ENCODE measurements at regions not wholly inside any gene's neighbourhood (a gene's known extent, or its start where the extent isn't known, plus 50 kb on each side); places are given as distances from the start of the nearest gene placed in this dataset.

- Histone ChIP-seq H3K9me3 (no peaks in the 10 kb centered on the region), H3K4me1 (peaks cover 0 to 25% (median 7%) of the 10 kb centered on the region in 4 donors), H3K4me3 (no peak overlapping the region), H3K36me3 (no peaks in the 10 kb centered on the region), H3K27ac (no peak overlapping the region), H3K27me3 (no peaks in the 10 kb centered on the region)
- TF ChIP-seq, protein P1, sequence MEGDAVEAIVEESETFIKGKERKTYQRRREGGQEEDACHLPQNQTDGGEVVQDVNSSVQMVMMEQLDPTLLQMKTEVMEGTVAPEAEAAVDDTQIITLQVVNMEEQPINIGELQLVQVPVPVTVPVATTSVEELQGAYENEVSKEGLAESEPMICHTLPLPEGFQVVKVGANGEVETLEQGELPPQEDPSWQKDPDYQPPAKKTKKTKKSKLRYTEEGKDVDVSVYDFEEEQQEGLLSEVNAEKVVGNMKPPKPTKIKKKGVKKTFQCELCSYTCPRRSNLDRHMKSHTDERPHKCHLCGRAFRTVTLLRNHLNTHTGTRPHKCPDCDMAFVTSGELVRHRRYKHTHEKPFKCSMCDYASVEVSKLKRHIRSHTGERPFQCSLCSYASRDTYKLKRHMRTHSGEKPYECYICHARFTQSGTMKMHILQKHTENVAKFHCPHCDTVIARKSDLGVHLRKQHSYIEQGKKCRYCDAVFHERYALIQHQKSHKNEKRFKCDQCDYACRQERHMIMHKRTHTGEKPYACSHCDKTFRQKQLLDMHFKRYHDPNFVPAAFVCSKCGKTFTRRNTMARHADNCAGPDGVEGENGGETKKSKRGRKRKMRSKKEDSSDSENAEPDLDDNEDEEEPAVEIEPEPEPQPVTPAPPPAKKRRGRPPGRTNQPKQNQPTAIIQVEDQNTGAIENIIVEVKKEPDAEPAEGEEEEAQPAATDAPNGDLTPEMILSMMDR (IDR thresholded peaks at IDR 0.05): no peak
- intact Hi-C loops (cut with DNase I; ENCODE audit: low total_unique reads): no loop called here
- peak; percentile 44 to 67 for DNase-seq
Measured at GRCh38 chr9:23587433-23587832, 238.6 kb downstream of the ELAVL2 start.

- H3K27me3 ChIP-seq: no peaks in the 10 kb centered on the region
- peaks cover 0 to 25% (median 7%) of the 10 kb centered on the region in 4 donors for H3K4me1 ChIP-seq
- no peaks in the 10 kb centered on the region for H3K9me3 ChIP-seq
- TF ChIP-seq, protein P1 (IDR thresholded peaks at IDR 0.05): no peak
- H3K4me3 ChIP-seq: no peak overlapping the region
- intact Hi-C loops (cut with DNase I; ENCODE audit: low total_unique reads): no loop called here
- no peak for DNase-seq
- no peak overlapping the region for H3K27ac ChIP-seq
- H3K36me3 ChIP-seq: no peaks in the 10 kb centered on the region
Measured at GRCh38 chr9:23587903-23588302, 238.1 kb downstream of the ELAVL2 start.

DNA sequence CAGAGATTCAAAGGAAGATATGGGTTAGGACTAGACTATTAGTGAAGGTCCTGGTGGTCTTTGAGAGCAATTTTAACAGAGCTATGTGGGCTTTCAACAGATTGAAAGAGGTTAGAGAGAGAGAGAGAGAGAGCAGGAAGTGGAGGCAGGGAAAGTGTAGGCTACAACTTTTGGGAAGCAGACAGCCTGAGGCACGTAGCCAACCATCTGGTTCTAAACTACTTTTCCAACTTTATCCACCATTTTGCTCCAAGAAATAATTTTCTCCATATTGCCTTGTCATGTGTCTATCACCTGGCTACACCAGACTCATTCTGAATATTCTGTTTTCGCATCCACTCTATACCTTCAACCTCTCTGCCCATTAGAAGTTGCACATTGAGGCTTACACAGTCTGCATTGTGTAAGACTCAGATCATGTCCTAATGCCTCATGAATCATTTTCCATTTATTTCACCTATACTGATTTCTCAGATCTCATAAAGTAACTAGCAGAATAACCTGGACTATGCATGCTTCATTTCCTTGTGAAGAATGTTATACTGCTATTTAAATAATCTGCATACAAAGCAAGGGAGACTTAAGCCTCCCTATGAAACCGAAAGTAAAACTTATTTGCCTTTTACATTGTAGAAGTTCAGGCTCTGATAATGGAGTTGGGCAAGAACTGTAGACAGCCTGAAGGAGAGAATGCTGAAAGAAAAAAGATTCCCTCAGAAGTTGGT lies 235.6 kb downstream of the ELAVL2 start:
- H3K27ac ChIP-seq: no peak overlapping the region
- DNase-seq: no peak
- no peaks in the 10 kb centered on the region for H3K36me3 ChIP-seq
- intact Hi-C loops (cut with DNase I; ENCODE audit: low total_unique reads): no loop called here
- H3K4me1 ChIP-seq: peaks cover 0 to 25% (median 7%) of the 10 kb centered on the region in 4 donors
- H3K27me3 ChIP-seq: no peaks in the 10 kb centered on the region
- peak overlapping the region; percentile 17 to 22 for H3K4me3 ChIP-seq
- TF ChIP-seq, protein P1 (IDR thresholded peaks at IDR 0.05): no peak
- no peaks in the 10 kb centered on the region for H3K9me3 ChIP-seq

DNA sequence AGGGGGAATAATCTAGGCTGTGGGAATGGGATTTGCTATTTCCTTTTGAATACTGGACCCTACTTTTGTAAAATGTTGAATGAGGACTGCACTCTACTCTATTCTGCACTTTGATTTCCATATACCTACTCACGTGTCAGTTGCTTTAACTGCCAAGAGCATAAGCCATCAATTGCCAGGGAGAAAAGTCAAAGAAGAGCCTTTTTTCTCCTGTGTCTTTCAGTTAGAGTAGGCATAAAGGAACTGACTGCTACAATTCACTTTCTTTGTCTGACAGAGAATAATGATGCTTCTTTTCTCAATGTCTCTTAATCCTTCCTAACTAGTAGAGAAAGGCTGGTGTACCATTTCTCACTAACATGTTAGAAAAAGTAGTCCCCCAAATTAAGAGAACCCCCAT lies 231.6 kb downstream of the ELAVL2 start:
- intact Hi-C loops (cut with DNase I; ENCODE audit: low total_unique reads): no loop called here
- Histone ChIP-seq H3K4me1 (peaks cover 0 to 14% (median 0%) of the 10 kb centered on the region in 4 donors), H3K36me3 (no peaks in the 10 kb centered on the region), H3K27ac (no peak overlapping the region), H3K9me3 (no peaks in the 10 kb centered on the region), H3K4me3 (no peak overlapping the region), H3K27me3 (no peaks in the 10 kb centered on the region)
- DNase-seq: no peak
- TF ChIP-seq, protein P1 (IDR thresholded peaks at IDR 0.05): no peak

- TF ChIP-seq, protein P1 (IDR thresholded peaks at IDR 0.05): no peak
- Histone ChIP-seq H3K27ac (no peak overlapping the region), H3K36me3 (no peaks in the 10 kb centered on the region), H3K4me3 (no peak overlapping the region), H3K4me1 (no peaks in the 10 kb centered on the region), H3K9me3 (no peaks in the 10 kb centered on the region), H3K27me3 (no peaks in the 10 kb centered on the region)
- DNase-seq: no peak
- intact Hi-C loops (cut with DNase I; ENCODE audit: low total_unique reads): loop anchor here (5.0 kb wide), 1 partner anchor 1835 kb away; no protein-coding TSS in a partner anchor
Measured at GRCh38 chr9:23596913-23597634, 229.0 kb downstream of the ELAVL2 start.
